ENCODE measurements at regions not wholly inside any gene's neighbourhood (a gene's known extent, or its start where the extent isn't known, plus 50 kb on each side); places are given as distances from the start of the nearest gene placed in this dataset.

DNA sequence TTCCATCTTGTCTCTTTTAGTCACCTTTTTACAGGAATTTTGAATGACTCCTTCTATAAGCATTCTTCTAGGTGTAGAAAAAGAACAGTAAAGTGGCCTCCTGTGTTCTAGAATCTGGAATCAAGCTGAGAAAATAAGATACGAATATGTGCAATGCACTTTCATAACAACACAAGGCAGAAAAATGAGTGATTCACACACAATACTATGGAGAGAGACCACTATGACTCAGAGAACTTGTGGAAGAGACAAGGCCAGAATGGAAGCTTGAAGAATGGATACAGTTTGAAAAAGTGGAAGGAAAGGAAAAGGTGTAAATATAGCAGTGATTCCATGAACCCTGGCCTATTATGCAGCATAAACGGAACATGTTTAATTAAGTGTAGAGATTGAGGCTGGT is 57.1 kb upstream of the SAMSN1 start:
- DNase-seq: no peak

DNA sequence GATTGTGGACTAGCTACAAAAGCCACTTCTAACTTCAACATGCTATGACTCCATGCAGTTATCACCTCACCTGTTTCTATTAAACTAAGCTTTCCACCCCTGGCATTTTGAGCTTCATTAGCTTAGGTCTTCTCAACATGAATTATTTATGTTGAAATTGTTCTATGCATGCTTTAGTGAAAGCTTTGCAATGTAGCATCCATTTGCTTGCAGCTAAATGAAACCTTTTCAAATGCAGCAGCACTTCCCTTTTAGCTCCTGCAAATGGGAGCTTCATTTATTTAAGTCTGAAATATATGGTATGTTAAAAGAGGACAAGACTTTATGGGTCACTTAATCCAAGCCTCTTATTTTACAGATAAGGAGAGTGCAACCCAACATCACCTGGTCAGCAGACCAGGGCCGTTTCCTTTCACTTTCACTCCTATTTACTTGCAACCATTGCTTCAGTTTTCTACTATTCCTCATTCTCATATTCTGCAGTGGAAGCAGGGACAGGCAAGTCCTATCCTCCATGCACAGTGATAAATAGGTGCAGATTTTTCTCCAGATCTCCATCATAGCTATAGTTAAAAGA is 56.4 kb upstream of the SAMSN1 start:
- DNase-seq: no peak

DNA sequence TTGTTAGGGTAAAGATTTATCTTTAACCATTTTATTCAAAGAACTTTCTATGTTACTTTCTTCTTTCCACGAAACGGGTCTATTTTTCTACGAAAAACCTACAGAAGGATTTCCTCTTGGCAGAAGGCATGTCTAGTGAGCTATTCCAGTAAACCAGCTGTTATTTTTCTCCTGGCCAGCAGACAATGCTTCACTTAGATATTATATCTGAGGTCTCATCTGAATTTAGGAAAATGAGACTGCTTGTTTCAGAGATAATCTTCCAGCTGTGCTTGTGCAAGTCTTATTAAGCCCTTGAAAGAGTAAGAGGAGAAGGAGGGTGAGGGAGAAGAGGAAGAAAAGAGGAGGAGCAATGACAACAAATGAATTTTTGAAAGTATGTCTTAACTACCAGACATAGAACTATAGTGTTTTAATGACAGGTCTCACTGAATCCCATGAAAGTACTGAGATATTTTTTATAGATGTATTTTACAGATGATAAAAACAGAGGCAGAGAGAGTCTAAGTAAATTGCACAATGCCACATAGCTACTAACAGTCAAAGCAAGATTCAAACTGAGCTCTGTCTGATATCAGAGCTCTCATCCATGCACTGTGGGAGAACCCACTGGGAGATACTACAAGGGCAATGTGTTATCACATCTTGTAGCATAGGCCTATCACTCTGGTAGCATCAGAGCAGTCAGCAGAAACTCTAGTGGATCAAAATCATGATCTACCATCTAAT is 54.6 kb upstream of the SAMSN1 start:
- no peak for DNase-seq

- no peak for DNase-seq
These were observed 52.0 kb upstream of the SAMSN1 start for GRCh38 chr21:14598065-14598464.
